ENCODE measurements at regions not wholly inside any gene's neighbourhood (a gene's known extent, or its start where the extent isn't known, plus 50 kb on each side); places are given as distances from the start of the nearest gene placed in this dataset.

DNA sequence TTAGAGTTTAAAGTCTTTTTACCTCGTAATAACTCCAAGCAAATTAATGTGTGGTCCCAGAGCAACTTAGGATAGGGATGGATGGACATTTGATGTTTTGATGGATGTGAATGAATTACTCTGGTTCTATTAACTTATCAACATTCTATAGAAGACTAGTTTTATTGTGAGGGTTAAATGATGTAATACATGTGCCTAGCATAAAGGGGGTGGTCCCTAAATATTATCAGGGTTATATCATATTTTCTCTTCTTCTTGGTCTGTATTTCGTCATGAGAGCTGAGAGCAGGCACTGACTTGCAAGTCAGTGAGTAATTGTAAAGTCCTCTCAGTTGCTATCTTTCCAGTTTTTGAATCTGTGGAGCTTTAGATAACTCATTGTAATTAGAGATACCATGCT lies 219.3 kb downstream of the GATA3 start:
- no peak overlapping the region for H2AFZ ChIP-seq
- ChIA-PET POLR2A (ENCODE audit: unreplicated experiment) (no interaction called here), CTCF (interaction anchor here (0.6 kb wide), 1 partner anchor 24 kb away, joined by 4 read pairs; no protein-coding TSS in a partner anchor)
- BruUV-seq (replicated peaks) = no TSS peak
- no peaks in the 10 kb centered on the region for H3K27me3 ChIP-seq (ENCODE audit: insufficient read depth, low read depth)
- intact Hi-C loops (cut with micrococcal nuclease; ENCODE audit: unreplicated experiment) = no loop called here
- H3K4me1 ChIP-seq (replicated peaks; ENCODE audit: insufficient read depth) = no peaks in the 10 kb centered on the region
- no peaks in the 10 kb centered on the region; the same call in none of the 2 replicates for H3F3A ChIP-seq (ENCODE audit: insufficient read depth, low read depth)
- no peaks in the 10 kb centered on the region for H4K20me1 ChIP-seq (ENCODE audit: insufficient read depth)
- H3K27ac ChIP-seq = no peak overlapping the region
- H3K4me2 ChIP-seq = no peak overlapping the region
- no peaks in the 10 kb centered on the region for H3K9me3 ChIP-seq (ENCODE audit: insufficient read depth, low read depth)
- H3K4me3 ChIP-seq = no peak overlapping the region
- DNase-seq = no peak
- TF ChIP-seq EZH2 (IDR thresholded peaks at IDR 0.05; ENCODE audit: low read depth) (no peak), CTCF (conservative IDR thresholded peaks at IDR 0.05) (no peak)
- H3K79me2 ChIP-seq (ENCODE audit: low read depth) = no peaks in the 10 kb centered on the region
- H3K36me3 ChIP-seq (ENCODE audit: low read depth) = no peaks in the 10 kb centered on the region
- H3K9me2 ChIP-seq (ENCODE audit: insufficient read depth) = no peaks in the 10 kb centered on the region

GRCh38 chr10:8275911-8276310 lies 221.4 kb downstream of the GATA3 start:
- no peaks in the 10 kb centered on the region for H3K9me2 ChIP-seq (ENCODE audit: insufficient read depth)
- H2AFZ ChIP-seq = no peak overlapping the region
- H3K27me3 ChIP-seq (ENCODE audit: insufficient read depth, low read depth) = no peaks in the 10 kb centered on the region
- H3K9me3 ChIP-seq (ENCODE audit: insufficient read depth, low read depth) = no peaks in the 10 kb centered on the region
- no peaks in the 10 kb centered on the region for H3F3A ChIP-seq (ENCODE audit: insufficient read depth, low read depth)
- H3K36me3 ChIP-seq (ENCODE audit: low read depth) = no peaks in the 10 kb centered on the region
- TF ChIP-seq EZH2 (IDR thresholded peaks at IDR 0.05; ENCODE audit: low read depth) (no peak), CTCF (conservative IDR thresholded peaks at IDR 0.05) (no peak)
- no peak overlapping the region for H3K27ac ChIP-seq
- H3K79me2 ChIP-seq (ENCODE audit: low read depth) = no peaks in the 10 kb centered on the region
- H4K20me1 ChIP-seq (ENCODE audit: insufficient read depth) = no peaks in the 10 kb centered on the region
- ChIA-PET CTCF (no interaction called here), POLR2A (ENCODE audit: unreplicated experiment) (interaction anchor here (0.6 to 0.7 kb wide), 2 partner anchors 70 to 147 kb away, joined by 3 to 4 read pairs; no protein-coding TSS in a partner anchor)
- H3K4me1 ChIP-seq (replicated peaks; ENCODE audit: insufficient read depth) = peaks cover 13% of the 10 kb centered on the region
- no peak overlapping the region for H3K4me3 ChIP-seq
- intact Hi-C loops (cut with micrococcal nuclease; ENCODE audit: unreplicated experiment) = no loop called here
- BruUV-seq (replicated peaks) = no TSS peak
- no peak overlapping the region for H3K4me2 ChIP-seq
- DNase-seq = no peak

- ChIA-PET CTCF (interaction anchor here (0.7 kb wide), 1 partner anchor 191 kb away, joined by 6 read pairs; no protein-coding TSS in a partner anchor), POLR2A (ENCODE audit: unreplicated experiment) (no interaction called here)
- Histone ChIP-seq H3K4me3 (no peak overlapping the region), H4K20me1 (ENCODE audit: insufficient read depth) (no peaks in the 10 kb centered on the region), H3K27me3 (ENCODE audit: insufficient read depth, low read depth) (no peaks in the 10 kb centered on the region), H3K9me3 (ENCODE audit: insufficient read depth, low read depth) (no peaks in the 10 kb centered on the region), H3K9me2 (ENCODE audit: insufficient read depth) (no peaks in the 10 kb centered on the region), H3F3A (ENCODE audit: insufficient read depth, low read depth) (no peaks in the 10 kb centered on the region), H3K4me1 (replicated peaks; ENCODE audit: insufficient read depth) (peaks cover 13% of the 10 kb centered on the region), H3K4me2 (no peak overlapping the region), H3K27ac (no peak overlapping the region), H3K79me2 (ENCODE audit: low read depth) (no peaks in the 10 kb centered on the region), H2AFZ (no peak overlapping the region), H3K36me3 (ENCODE audit: low read depth) (no peaks in the 10 kb centered on the region)
- intact Hi-C loops (cut with micrococcal nuclease; ENCODE audit: unreplicated experiment) = no loop called here
- no peak for TF ChIP-seq EZH2 (IDR thresholded peaks at IDR 0.05; ENCODE audit: low read depth)
- no peak for DNase-seq
- BruUV-seq (replicated peaks) = no TSS peak
These were observed 223.6 kb downstream of the GATA3 start for GRCh38 chr10:8278099-8278498.

DNA sequence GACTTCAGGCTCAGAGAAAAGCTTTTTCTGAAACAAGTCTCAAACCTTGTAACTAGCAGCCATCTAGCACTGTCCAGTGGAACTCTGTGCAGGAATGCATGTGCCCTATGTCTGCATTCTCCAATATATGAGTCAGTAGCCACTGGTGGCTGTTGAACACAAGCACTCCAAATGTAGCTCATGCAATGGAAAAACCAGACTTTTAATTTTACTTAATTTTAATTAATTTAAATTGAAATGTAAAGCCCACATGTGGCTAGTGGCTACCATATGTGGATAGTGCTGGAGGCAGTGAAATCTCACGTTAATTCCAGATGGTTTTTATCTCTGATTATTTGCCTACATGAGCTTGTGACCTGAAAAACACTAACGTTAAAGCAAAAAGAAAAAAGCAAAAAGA lies 225.1 kb downstream of the GATA3 start:
- Histone ChIP-seq H3K4me1 (replicated peaks; ENCODE audit: insufficient read depth) (peaks cover 13% of the 10 kb centered on the region), H3K4me2 (peak overlapping the region; percentile 27), H3K79me2 (ENCODE audit: low read depth) (no peaks in the 10 kb centered on the region), H3K4me3 (no peak overlapping the region), H3K27ac (no peak overlapping the region), H3F3A (ENCODE audit: insufficient read depth, low read depth) (no peaks in the 10 kb centered on the region), H3K27me3 (ENCODE audit: insufficient read depth, low read depth) (no peaks in the 10 kb centered on the region), H3K36me3 (ENCODE audit: low read depth) (no peaks in the 10 kb centered on the region), H3K9me3 (ENCODE audit: insufficient read depth, low read depth) (no peaks in the 10 kb centered on the region), H4K20me1 (ENCODE audit: insufficient read depth) (no peaks in the 10 kb centered on the region), H3K9me2 (ENCODE audit: insufficient read depth) (no peaks in the 10 kb centered on the region), H2AFZ (no peak overlapping the region)
- ChIA-PET POLR2A (ENCODE audit: unreplicated experiment) (interaction anchor here (0.6 kb wide), 2 partner anchors 221 to 398 kb away, joined by 4 to 16 read pairs; no protein-coding TSS in a partner anchor), CTCF (interaction anchor here (0.5 kb wide), 1 partner anchor 10 kb away, joined by 3 read pairs; no protein-coding TSS in a partner anchor)
- DNase-seq = peak; percentile 34 to 57
- BruUV-seq (replicated peaks) = no TSS peak
- TF ChIP-seq EZH2 (IDR thresholded peaks at IDR 0.05; ENCODE audit: low read depth) (no peak), CTCF (conservative IDR thresholded peaks at IDR 0.05) (no peak)
- intact Hi-C loops (cut with micrococcal nuclease; ENCODE audit: unreplicated experiment) = no loop called here
